ENCODE measurements at regions not wholly inside any gene's neighbourhood (a gene's known extent, or its start where the extent isn't known, plus 50 kb on each side); places are given as distances from the start of the nearest gene placed in this dataset.

DNA sequence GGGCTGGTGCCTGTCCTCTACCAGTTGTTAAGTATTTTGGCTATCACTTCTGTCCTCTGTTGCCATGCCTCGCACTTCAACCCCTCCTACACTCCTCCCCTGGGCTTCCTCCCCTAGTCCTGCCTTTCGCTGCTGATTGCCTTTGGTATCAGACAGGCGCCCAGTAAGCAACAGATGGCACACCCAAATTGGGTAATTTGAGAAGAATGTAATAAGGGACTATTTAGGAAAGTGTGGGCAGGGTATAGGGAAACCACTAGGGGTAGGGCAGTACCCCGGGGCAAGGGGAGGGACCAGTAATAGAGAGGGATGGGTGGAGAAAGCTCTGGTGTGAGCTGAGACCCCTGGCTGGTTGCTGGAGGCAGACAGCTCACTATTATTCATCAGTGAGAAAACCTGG lies 172.7 kb upstream of the USP9X start (continued):
- TF ChIP-seq, protein P1, sequence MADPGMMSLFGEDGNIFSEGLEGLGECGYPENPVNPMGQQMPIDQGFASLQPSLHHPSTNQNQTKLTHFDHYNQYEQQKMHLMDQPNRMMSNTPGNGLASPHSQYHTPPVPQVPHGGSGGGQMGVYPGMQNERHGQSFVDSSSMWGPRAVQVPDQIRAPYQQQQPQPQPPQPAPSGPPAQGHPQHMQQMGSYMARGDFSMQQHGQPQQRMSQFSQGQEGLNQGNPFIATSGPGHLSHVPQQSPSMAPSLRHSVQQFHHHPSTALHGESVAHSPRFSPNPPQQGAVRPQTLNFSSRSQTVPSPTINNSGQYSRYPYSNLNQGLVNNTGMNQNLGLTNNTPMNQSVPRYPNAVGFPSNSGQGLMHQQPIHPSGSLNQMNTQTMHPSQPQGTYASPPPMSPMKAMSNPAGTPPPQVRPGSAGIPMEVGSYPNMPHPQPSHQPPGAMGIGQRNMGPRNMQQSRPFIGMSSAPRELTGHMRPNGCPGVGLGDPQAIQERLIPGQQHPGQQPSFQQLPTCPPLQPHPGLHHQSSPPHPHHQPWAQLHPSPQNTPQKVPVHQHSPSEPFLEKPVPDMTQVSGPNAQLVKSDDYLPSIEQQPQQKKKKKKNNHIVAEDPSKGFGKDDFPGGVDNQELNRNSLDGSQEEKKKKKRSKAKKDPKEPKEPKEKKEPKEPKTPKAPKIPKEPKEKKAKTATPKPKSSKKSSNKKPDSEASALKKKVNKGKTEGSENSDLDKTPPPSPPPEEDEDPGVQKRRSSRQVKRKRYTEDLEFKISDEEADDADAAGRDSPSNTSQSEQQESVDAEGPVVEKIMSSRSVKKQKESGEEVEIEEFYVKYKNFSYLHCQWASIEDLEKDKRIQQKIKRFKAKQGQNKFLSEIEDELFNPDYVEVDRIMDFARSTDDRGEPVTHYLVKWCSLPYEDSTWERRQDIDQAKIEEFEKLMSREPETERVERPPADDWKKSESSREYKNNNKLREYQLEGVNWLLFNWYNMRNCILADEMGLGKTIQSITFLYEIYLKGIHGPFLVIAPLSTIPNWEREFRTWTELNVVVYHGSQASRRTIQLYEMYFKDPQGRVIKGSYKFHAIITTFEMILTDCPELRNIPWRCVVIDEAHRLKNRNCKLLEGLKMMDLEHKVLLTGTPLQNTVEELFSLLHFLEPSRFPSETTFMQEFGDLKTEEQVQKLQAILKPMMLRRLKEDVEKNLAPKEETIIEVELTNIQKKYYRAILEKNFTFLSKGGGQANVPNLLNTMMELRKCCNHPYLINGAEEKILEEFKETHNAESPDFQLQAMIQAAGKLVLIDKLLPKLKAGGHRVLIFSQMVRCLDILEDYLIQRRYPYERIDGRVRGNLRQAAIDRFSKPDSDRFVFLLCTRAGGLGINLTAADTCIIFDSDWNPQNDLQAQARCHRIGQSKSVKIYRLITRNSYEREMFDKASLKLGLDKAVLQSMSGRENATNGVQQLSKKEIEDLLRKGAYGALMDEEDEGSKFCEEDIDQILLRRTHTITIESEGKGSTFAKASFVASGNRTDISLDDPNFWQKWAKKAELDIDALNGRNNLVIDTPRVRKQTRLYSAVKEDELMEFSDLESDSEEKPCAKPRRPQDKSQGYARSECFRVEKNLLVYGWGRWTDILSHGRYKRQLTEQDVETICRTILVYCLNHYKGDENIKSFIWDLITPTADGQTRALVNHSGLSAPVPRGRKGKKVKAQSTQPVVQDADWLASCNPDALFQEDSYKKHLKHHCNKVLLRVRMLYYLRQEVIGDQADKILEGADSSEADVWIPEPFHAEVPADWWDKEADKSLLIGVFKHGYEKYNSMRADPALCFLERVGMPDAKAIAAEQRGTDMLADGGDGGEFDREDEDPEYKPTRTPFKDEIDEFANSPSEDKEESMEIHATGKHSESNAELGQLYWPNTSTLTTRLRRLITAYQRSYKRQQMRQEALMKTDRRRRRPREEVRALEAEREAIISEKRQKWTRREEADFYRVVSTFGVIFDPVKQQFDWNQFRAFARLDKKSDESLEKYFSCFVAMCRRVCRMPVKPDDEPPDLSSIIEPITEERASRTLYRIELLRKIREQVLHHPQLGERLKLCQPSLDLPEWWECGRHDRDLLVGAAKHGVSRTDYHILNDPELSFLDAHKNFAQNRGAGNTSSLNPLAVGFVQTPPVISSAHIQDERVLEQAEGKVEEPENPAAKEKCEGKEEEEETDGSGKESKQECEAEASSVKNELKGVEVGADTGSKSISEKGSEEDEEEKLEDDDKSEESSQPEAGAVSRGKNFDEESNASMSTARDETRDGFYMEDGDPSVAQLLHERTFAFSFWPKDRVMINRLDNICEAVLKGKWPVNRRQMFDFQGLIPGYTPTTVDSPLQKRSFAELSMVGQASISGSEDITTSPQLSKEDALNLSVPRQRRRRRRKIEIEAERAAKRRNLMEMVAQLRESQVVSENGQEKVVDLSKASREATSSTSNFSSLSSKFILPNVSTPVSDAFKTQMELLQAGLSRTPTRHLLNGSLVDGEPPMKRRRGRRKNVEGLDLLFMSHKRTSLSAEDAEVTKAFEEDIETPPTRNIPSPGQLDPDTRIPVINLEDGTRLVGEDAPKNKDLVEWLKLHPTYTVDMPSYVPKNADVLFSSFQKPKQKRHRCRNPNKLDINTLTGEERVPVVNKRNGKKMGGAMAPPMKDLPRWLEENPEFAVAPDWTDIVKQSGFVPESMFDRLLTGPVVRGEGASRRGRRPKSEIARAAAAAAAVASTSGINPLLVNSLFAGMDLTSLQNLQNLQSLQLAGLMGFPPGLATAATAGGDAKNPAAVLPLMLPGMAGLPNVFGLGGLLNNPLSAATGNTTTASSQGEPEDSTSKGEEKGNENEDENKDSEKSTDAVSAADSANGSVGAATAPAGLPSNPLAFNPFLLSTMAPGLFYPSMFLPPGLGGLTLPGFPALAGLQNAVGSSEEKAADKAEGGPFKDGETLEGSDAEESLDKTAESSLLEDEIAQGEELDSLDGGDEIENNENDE (IDR thresholded peaks at IDR 0.05; ENCODE audit: insufficient replicate concordance, low read length) = no peak

Data from H1 (cell line).